OCI-LY1 (cell line): ENCODE measurements at regions not wholly inside any gene's neighbourhood (a gene's known extent, or its start where the extent isn't known, plus 50 kb on each side); places are given as distances from the start of the nearest gene placed in this dataset.
"Not testable (repeated sequence)": the region's sequence is repeated elsewhere in the genome, so short reads cannot be mapped to it uniquely, and the experiment has no call there.

Experiments
- H2AFZ ChIP-seq: fragments of 200-600 bp; sonication (generic), shearing (Covaris generic); 2 replicates; pipeline ENCODE4 v1.6.0; 2014; ENCODE audit warnings: antibody characterized with exemption, mild to moderate bottlenecking, low read length
- H3F3A ChIP-seq: fragments of 200-600 bp; sonication (generic), shearing (Covaris generic); 2 replicates; pipeline ENCODE4 v1.6.0; 2014; ENCODE audit warnings: mild to moderate bottlenecking, antibody characterized with exemption, low read length, moderate library complexity; ENCODE audit not compliant: insufficient read depth
- H3K27ac ChIP-seq: fragments of 200-600 bp; sonication (generic); 2 replicates; pipeline ENCODE4 v1.5.1; 2014; ENCODE audit warnings: low read length, mixed run types, mild to moderate bottlenecking, low read depth; ENCODE audit not compliant: poor library complexity, severe bottlenecking
- H3K27me3 ChIP-seq: fragments of 200-600 bp; sonication (generic); 2 replicates; pipeline ENCODE4 v1.6.0; 2014; ENCODE audit warnings: antibody characterized with exemption, mild to moderate bottlenecking, low read length, moderate library complexity; ENCODE audit not compliant: insufficient read depth
- H3K36me3 ChIP-seq: fragments of 200-600 bp; sonication (generic); 2 replicates; pipeline ENCODE4 v1.6.1; 2014; ENCODE audit warnings: mild to moderate bottlenecking, antibody characterized with exemption, low read length, moderate library complexity, mixed read lengths; ENCODE audit not compliant: insufficient read depth
- H3K4me1 ChIP-seq: fragments of 200-600 bp; sonication (generic); 2 replicates; pipeline ENCODE4 v1.5.1; 2014; ENCODE audit warnings: mild to moderate bottlenecking, low read length, moderate library complexity; ENCODE audit not compliant: insufficient read depth, severe bottlenecking
- H3K4me2 ChIP-seq: fragments of 200-600 bp; sonication (generic), shearing (Covaris generic); 2 replicates; pipeline ENCODE4 v1.6.1; 2014; ENCODE audit warnings: low read length
- H3K4me3 ChIP-seq: fragments of 200-600 bp; sonication (generic); 2 replicates; pipeline ENCODE4 v1.5.1; 2014; ENCODE audit warnings: low read length, low read depth, mild to moderate bottlenecking, mixed read lengths; ENCODE audit not compliant: poor library complexity, severe bottlenecking
- H3K79me2 ChIP-seq: fragments of 200-600 bp; shearing (Covaris generic); 2 replicates; pipeline ENCODE4 v1.6.1; 2016; ENCODE audit warnings: mixed run types, low read length, mixed read lengths; ENCODE audit not compliant: insufficient read depth
- H3K9ac ChIP-seq: fragments of 200-600 bp; sonication (generic), shearing (Covaris generic); 2 replicates; pipeline ENCODE4 v1.6.1; 2014; ENCODE audit warnings: mild to moderate bottlenecking, low read length, mixed read lengths
- H3K9me2 ChIP-seq: fragments of 200-600 bp; sonication (generic), shearing (Covaris generic); 2 replicates; pipeline ENCODE4 v1.6.1; 2014; ENCODE audit warnings: low read depth, mild to moderate bottlenecking, low read length, mixed read lengths
- H3K9me3 ChIP-seq: fragments of 200-600 bp; shearing (Covaris generic); 2 replicates; pipeline ENCODE4 v1.6.1; 2014; ENCODE audit warnings: low read length, mixed read lengths
- H4K20me1 ChIP-seq: fragments of 200-600 bp; sonication (generic), shearing (Covaris generic); 2 replicates; pipeline ENCODE4 v1.6.0; 2016; ENCODE audit warnings: mild to moderate bottlenecking, low read length; ENCODE audit not compliant: insufficient read depth
- EZH2 ChIP-seq: fragments of 200-600 bp; sonication (generic), shearing (Covaris generic); IDR thresholded peaks from 2 replicates; pipeline ENCODE4 v1.8.0; 2017; ENCODE audit warnings: borderline replicate concordance, mixed run types, mild to moderate bottlenecking, antibody characterized with exemption, low read length, moderate library complexity, mixed read lengths
- TF ChIP-seq, protein P1 (sequence below): fragments of 200-600 bp; sonication (generic), shearing (Covaris generic); IDR thresholded peaks from 2 replicates; pipeline ENCODE4 v1.5.1; 2017; ENCODE audit warnings: mild to moderate bottlenecking, antibody characterized with exemption, low read length, moderate library complexity, mixed read lengths

DNA sequence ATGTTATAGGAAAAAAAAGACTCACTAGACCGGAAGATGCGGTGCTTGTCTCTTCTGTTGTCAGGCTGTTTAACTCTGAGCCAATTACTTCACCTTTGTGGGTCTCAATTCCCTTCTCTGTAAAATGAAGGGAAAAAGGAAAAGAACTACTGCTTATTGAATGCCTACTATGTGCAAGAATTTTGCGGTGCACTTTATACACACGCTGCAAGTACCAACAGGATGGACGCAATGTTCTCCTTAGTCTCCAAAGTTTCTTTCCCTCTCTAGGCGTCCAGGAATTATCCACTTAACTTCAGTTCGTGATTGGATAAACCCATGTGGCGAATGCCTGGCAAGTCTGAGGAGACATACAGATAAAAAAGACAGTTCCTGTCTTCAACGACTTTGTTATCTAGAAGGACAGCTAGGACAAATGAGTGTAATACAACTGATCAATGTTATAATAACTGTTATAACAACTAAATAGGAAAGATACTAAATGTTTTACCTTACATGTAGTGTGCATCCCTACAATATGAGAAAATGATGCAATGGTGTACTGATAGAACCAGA lies 69.0 kb upstream of the JARID2 start:
- no peaks in the 10 kb centered on the region for H3K27me3 ChIP-seq
- H3K9ac ChIP-seq: no peak overlapping the region
- H2AFZ ChIP-seq: no peak overlapping the region
- H3K9me2 ChIP-seq: no peaks in the 10 kb centered on the region
- H3F3A ChIP-seq: no peaks in the 10 kb centered on the region
- TF ChIP-seq, protein P1, sequence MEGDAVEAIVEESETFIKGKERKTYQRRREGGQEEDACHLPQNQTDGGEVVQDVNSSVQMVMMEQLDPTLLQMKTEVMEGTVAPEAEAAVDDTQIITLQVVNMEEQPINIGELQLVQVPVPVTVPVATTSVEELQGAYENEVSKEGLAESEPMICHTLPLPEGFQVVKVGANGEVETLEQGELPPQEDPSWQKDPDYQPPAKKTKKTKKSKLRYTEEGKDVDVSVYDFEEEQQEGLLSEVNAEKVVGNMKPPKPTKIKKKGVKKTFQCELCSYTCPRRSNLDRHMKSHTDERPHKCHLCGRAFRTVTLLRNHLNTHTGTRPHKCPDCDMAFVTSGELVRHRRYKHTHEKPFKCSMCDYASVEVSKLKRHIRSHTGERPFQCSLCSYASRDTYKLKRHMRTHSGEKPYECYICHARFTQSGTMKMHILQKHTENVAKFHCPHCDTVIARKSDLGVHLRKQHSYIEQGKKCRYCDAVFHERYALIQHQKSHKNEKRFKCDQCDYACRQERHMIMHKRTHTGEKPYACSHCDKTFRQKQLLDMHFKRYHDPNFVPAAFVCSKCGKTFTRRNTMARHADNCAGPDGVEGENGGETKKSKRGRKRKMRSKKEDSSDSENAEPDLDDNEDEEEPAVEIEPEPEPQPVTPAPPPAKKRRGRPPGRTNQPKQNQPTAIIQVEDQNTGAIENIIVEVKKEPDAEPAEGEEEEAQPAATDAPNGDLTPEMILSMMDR: no peak
- TF ChIP-seq EZH2: no peak
- H3K4me2 ChIP-seq: no peak overlapping the region
- no peaks in the 10 kb centered on the region for H3K4me1 ChIP-seq
- no peaks in the 10 kb centered on the region for H3K36me3 ChIP-seq
- H4K20me1 ChIP-seq: no peaks in the 10 kb centered on the region
- no peak overlapping the region for H3K27ac ChIP-seq
- H3K9me3 ChIP-seq: no peaks in the 10 kb centered on the region
- no peak overlapping the region for H3K4me3 ChIP-seq
- H3K79me2 ChIP-seq: no peaks in the 10 kb centered on the region

DNA sequence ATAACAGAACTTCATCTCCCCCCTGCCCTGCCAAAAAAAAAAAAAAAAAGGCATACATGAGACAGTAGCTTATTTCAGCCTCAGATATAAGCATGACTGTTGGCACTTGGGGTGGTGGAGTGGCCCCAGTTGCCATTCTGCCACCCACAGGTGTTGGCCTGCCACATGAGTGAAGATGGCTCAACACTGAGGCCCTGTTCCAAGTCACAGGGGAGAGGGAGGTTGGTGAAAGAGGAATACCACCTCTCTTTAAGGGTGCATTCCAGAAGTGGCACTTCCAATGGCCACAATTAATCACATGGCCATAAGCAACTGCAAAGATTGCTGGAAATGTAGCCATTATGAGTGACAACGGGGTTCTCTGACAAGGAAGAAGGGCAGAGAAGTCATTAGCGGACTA lies 61.9 kb upstream of the JARID2 start:
- H3K79me2 ChIP-seq: no peaks in the 10 kb centered on the region

DNA sequence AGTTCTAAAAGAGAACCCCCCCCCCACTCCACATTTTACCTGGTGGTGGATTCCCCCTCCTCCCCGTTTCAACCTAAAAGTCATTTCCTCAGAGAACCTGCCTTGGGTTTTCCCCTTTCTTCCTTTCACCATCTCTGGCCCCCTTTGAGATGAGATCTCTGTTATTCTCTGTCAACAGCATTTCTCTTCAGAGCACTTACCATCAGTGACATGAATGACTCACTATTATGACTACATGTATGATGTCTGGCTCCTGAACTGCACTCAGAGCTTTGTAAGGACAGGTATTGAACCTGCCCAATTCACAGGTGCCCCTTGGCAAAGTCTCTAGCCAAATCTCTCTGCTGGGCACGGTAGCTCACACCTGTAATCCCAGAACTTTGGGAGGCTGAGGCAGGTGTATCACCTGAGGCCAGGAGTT lies 61.4 kb upstream of the JARID2 start:
- no peak overlapping the region for H3K4me2 ChIP-seq
- H3K79me2 ChIP-seq: no peaks in the 10 kb centered on the region
- no peak overlapping the region for H2AFZ ChIP-seq
- TF ChIP-seq, protein P1: no peak
- no peak for TF ChIP-seq EZH2
- no peaks in the 10 kb centered on the region for H3F3A ChIP-seq
- no peaks in the 10 kb centered on the region for H3K36me3 ChIP-seq
- no peak overlapping the region for H3K4me3 ChIP-seq
- no peaks in the 10 kb centered on the region for H3K9me2 ChIP-seq
- H3K9me3 ChIP-seq: no peaks in the 10 kb centered on the region
- no peak overlapping the region for H3K9ac ChIP-seq
- H3K27ac ChIP-seq: no peak overlapping the region
- no peaks in the 10 kb centered on the region for H4K20me1 ChIP-seq
- no peaks in the 10 kb centered on the region for H3K4me1 ChIP-seq
- H3K27me3 ChIP-seq: no peaks in the 10 kb centered on the region

More for the DNA sequence above, 61.9 kb upstream of the JARID2 start:
- H3K9me2 ChIP-seq: no peaks in the 10 kb centered on the region
- H3K4me2 ChIP-seq: no peak overlapping the region
- H3F3A ChIP-seq: no peaks in the 10 kb centered on the region
- H3K4me3 ChIP-seq: no peak overlapping the region
- H3K9ac ChIP-seq: no peak overlapping the region
- TF ChIP-seq EZH2: no peak
- TF ChIP-seq, protein P1: no peak
- H4K20me1 ChIP-seq: no peaks in the 10 kb centered on the region
- no peaks in the 10 kb centered on the region for H3K27me3 ChIP-seq
- no peaks in the 10 kb centered on the region for H3K9me3 ChIP-seq
- no peaks in the 10 kb centered on the region for H3K36me3 ChIP-seq
- H3K27ac ChIP-seq: no peak overlapping the region
- no peak overlapping the region for H2AFZ ChIP-seq
- H3K4me1 ChIP-seq: no peaks in the 10 kb centered on the region

DNA sequence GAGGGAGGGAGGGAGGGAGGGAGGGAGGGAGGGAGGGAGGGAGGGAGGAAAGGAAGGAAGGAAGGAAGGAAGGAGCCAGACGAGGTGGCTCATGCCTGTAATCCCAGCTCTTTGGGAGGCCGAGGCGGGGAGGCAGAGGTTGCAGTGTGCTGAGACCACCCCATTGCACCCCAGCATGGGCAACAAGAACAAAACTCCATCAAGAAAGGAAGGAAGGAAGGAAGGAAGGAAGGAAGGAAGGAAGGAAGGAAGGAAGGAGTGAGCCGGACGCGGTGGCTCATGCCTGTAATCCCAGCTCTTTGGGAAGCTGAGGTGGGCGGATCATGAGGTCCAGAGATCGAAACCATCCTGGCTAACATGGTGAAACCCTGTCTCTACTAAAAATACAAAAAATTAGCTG lies 60.8 kb upstream of the JARID2 start:
- H4K20me1 ChIP-seq, H3K4me1 ChIP-seq, H3K9me3 ChIP-seq, H2AFZ ChIP-seq, H3F3A ChIP-seq, H3K27ac ChIP-seq, H3K9me2 ChIP-seq, H3K4me2 ChIP-seq, H3K36me3 ChIP-seq, H3K4me3 ChIP-seq, H3K79me2 ChIP-seq, H3K27me3 ChIP-seq, H3K9ac ChIP-seq: not testable (repeated sequence)

DNA sequence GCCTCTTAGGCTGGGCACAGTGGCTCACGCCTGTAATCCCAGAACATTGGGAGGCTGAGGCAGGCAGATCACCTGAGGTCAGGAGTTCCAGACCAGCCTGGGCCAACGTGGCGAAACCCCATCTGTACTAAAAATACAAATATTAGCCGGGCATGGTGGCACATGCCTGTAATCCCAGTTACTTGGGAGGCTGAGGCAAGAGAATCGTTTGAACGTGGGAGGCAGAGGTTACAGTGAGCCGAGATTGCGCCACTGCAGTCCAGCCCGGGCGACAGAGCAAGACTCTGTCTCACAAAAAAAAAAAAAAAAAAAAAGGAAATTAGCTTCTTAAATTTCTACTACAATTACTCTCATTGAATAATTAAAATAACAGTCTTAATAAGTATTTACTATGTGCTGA lies 52.4 kb upstream of the JARID2 start:
- H3K9ac ChIP-seq, H3K27ac ChIP-seq, H2AFZ ChIP-seq, H4K20me1 ChIP-seq, H3K27me3 ChIP-seq, H3K36me3 ChIP-seq, H3F3A ChIP-seq, H3K9me2 ChIP-seq, H3K4me1 ChIP-seq, H3K4me2 ChIP-seq, H3K4me3 ChIP-seq, H3K9me3 ChIP-seq, H3K79me2 ChIP-seq: not testable (repeated sequence)
